Mesenchymal stem cell (in vitro differentiated cells and primary cell): ENCODE measurements at regions not wholly inside any gene's neighbourhood (a gene's known extent, or its start where the extent isn't known, plus 50 kb on each side); places are given as distances from the start of the nearest gene placed in this dataset.
A peak's percentile ranks its signal among the peaks of the same experiment; 100 is the strongest.

Experiments
- DNase-seq: peaks from one replicate; pipeline ENCODE4 v3.0.0-alpha.2; 2013
- H2AFZ ChIP-seq: one replicate; pipeline ENCODE4 v1.6.1; 2013; ENCODE audit warnings: low read depth, mild to moderate bottlenecking, control low read depth, inconsistent platforms, low read length, moderate library complexity
- H2AK5ac ChIP-seq: 2 replicates; pipeline ENCODE4 v1.6.1; 2013; ENCODE audit warnings: low read length, moderate library complexity, mild to moderate bottlenecking, inconsistent platforms; ENCODE audit not compliant: severe bottlenecking
- H2BK120ac ChIP-seq: one replicate; pipeline ENCODE4 v1.6.1; 2013; ENCODE audit warnings: low read depth, mild to moderate bottlenecking, inconsistent platforms, low read length, moderate library complexity
- H2BK12ac ChIP-seq, 2 experiments: one replicate each; pipeline ENCODE4 v1.6.1; 2013; ENCODE audit warnings: inconsistent platforms in 2 of 2, low read length in 2 of 2, mild to moderate bottlenecking in 2 of 2, moderate library complexity in 2 of 2, control low read depth in 1 of 2
- H2BK15ac ChIP-seq: one replicate; pipeline ENCODE4 v1.6.1; 2013; ENCODE audit warnings: mild to moderate bottlenecking, low read depth, inconsistent platforms; ENCODE audit not compliant: poor library complexity, severe bottlenecking
- H2BK5ac ChIP-seq: 2 replicates; pipeline ENCODE4 v1.6.1; 2013; ENCODE audit warnings: low read depth, mild to moderate bottlenecking, low read length, control low read depth, inconsistent platforms; ENCODE audit not compliant: poor library complexity, severe bottlenecking
- H3K14ac ChIP-seq, 2 experiments: one replicate each; pipeline ENCODE4 v1.6.1; 2013; ENCODE audit warnings: inconsistent platforms in 2 of 2, low read length in 2 of 2, control low read depth in 1 of 2, mild to moderate bottlenecking in 1 of 2, moderate library complexity in 1 of 2
- H3K18ac ChIP-seq, 2 experiments: one replicate each; pipeline ENCODE4 v1.6.1; 2013; ENCODE audit warnings: inconsistent platforms in 2 of 2, low read length in 2 of 2, control low read depth in 1 of 2, low read depth in 1 of 2, mild to moderate bottlenecking in 1 of 2
- H3K23ac ChIP-seq, 2 experiments: one replicate each; pipeline ENCODE4 v1.6.1; 2013; ENCODE audit warnings: inconsistent platforms in 2 of 2, low read length in 2 of 2, mild to moderate bottlenecking in 2 of 2, moderate library complexity in 2 of 2, control low read depth in 1 of 2
- H3K27ac ChIP-seq: 2 replicates; pipeline ENCODE4 v1.5.1; 2013; ENCODE audit warnings: mild to moderate bottlenecking, moderate library complexity, low read length, control low read depth, inconsistent platforms; ENCODE audit not compliant: poor library complexity, severe bottlenecking
- H3K27me3 ChIP-seq, 2 experiments: 2 replicates each; pipeline versions ENCODE4 v1.6.1 to v1.7.0; 2013; ENCODE audit warnings: low read length in 2 of 2, mild to moderate bottlenecking in 2 of 2, moderate library complexity in 2 of 2, control low read depth in 1 of 2, inconsistent platforms in 1 of 2; ENCODE audit not compliant: control insufficient read depth in 1 of 2, insufficient read depth in 1 of 2
- H3K36me3 ChIP-seq, 2 experiments: 2 replicates each; pipeline versions ENCODE4 v1.6.1 to v1.7.0; 2013; ENCODE audit warnings: low read length in 2 of 2, control low read depth in 1 of 2, inconsistent platforms in 1 of 2, low read depth in 1 of 2, mild to moderate bottlenecking in 1 of 2; ENCODE audit not compliant: insufficient read depth in 2 of 2, control insufficient read depth in 1 of 2
- H3K4ac ChIP-seq, 2 experiments: one replicate each; pipeline ENCODE4 v1.6.1; 2013; ENCODE audit warnings: inconsistent platforms in 2 of 2, low read length in 2 of 2, mild to moderate bottlenecking in 2 of 2, moderate library complexity in 2 of 2, control low read depth in 1 of 2, low read depth in 1 of 2
- H3K4me1 ChIP-seq: 2 replicates; pipeline ENCODE4 v1.6.1; 2013; ENCODE audit warnings: low read depth, low read length, control low read depth; ENCODE audit not compliant: control insufficient read depth, insufficient read depth
- H3K4me2 ChIP-seq: 2 replicates; pipeline ENCODE4 v1.6.1; 2013; ENCODE audit warnings: low read length, mild to moderate bottlenecking, inconsistent platforms; ENCODE audit not compliant: poor library complexity, severe bottlenecking
- H3K4me3 ChIP-seq, 2 experiments: 2 replicates each; pipeline versions ENCODE4 v1.5.1 to v1.7.0; 2013; ENCODE audit warnings: low read length in 2 of 2, mild to moderate bottlenecking in 2 of 2, control low read depth in 1 of 2, low read depth in 1 of 2; ENCODE audit not compliant: insufficient read depth in 1 of 2
- H3K79me1 ChIP-seq: replicated peaks from 2 replicates; pipeline ENCODE4 v1.6.1; 2013; ENCODE audit warnings: mild to moderate bottlenecking, control low read depth, low read length, inconsistent platforms; ENCODE audit not compliant: poor library complexity, severe bottlenecking
- H3K9ac ChIP-seq: 2 replicates; pipeline ENCODE4 v1.7.0; 2013; ENCODE audit warnings: mild to moderate bottlenecking, low read length, moderate library complexity
- H3K9me3 ChIP-seq: 2 replicates; pipeline ENCODE4 v1.7.0; 2013; ENCODE audit warnings: mild to moderate bottlenecking, low read length; ENCODE audit not compliant: control insufficient read depth
- H4K8ac ChIP-seq: one replicate; pipeline ENCODE4 v1.6.1; 2013; ENCODE audit warnings: inconsistent platforms, mild to moderate bottlenecking, low read length, moderate library complexity
- H4K91ac ChIP-seq: one replicate; pipeline ENCODE4 v1.6.1; 2013; ENCODE audit warnings: mild to moderate bottlenecking, low read length, inconsistent platforms
- WGBS: methylation state at CpG from one replicate; pipeline ENCODE4 v1.1.7; 2013; ENCODE audit warnings: mixed read lengths; 5-methylcytosine and 5-hydroxymethylcytosine counted together

GRCh38 chr7:71016401-71016800, 115.5 kb upstream of the GALNT17 start:
- Histone ChIP-seq H3K9ac (no peak overlapping the region), H3K4me2 (no peak overlapping the region), H2AFZ (no peak overlapping the region), H3K18ac (no peak overlapping the region), H3K4me1 (no peaks in the 10 kb centered on the region), H2AK5ac (no peak overlapping the region), H4K8ac (no peak overlapping the region), H2BK5ac (no peak overlapping the region), H3K79me1 (no peaks in the 10 kb centered on the region), H3K23ac (no peak overlapping the region), H3K36me3 (no peaks in the 10 kb centered on the region), H3K4ac (no peak overlapping the region), H3K14ac (no peak overlapping the region), H3K4me3 (no peak overlapping the region), H4K91ac (no peak overlapping the region), H2BK12ac (no peak overlapping the region), H3K27ac (no peak overlapping the region), H2BK15ac (no peak overlapping the region), H2BK120ac (no peak overlapping the region), H3K9me3 (no peaks in the 10 kb centered on the region), H3K27me3 (no peaks in the 10 kb centered on the region)
- no peak for DNase-seq
- WGBS = 66% methylated on average over 2 of the region's 2 CpGs

- H4K91ac ChIP-seq = no peak overlapping the region
- H3K9ac ChIP-seq = no peak overlapping the region
- H2BK15ac ChIP-seq = no peak overlapping the region
- no peak overlapping the region for H3K4ac ChIP-seq
- no peaks in the 10 kb centered on the region for H3K36me3 ChIP-seq
- H3K14ac ChIP-seq = no peak overlapping the region
- no peak overlapping the region for H2BK12ac ChIP-seq
- no peak overlapping the region for H2AK5ac ChIP-seq
- 89% methylated on average over 17 of the region's 17 CpGs for WGBS
- H3K4me1 ChIP-seq = no peaks in the 10 kb centered on the region
- H3K27ac ChIP-seq = no peak overlapping the region
- H3K18ac ChIP-seq = no peak overlapping the region
- no peak overlapping the region for H4K8ac ChIP-seq
- no peaks in the 10 kb centered on the region for H3K27me3 ChIP-seq
- no peak overlapping the region for H2AFZ ChIP-seq
- no peak overlapping the region for H2BK120ac ChIP-seq
- no peaks in the 10 kb centered on the region for H3K9me3 ChIP-seq
- H3K23ac ChIP-seq = no peak overlapping the region
- H3K4me2 ChIP-seq = no peak overlapping the region
- no peak for DNase-seq
- H2BK5ac ChIP-seq = no peak overlapping the region
- no peak overlapping the region for H3K4me3 ChIP-seq
- no peaks in the 10 kb centered on the region for H3K79me1 ChIP-seq
Measured at GRCh38 chr7:71017602-71018001, 114.3 kb upstream of the GALNT17 start.

- no peaks in the 10 kb centered on the region for H3K36me3 ChIP-seq
- no peak overlapping the region for H3K18ac ChIP-seq
- no peak overlapping the region for H4K8ac ChIP-seq
- H3K4me3 ChIP-seq = no peak overlapping the region
- no peak overlapping the region for H3K27ac ChIP-seq
- no peak overlapping the region for H2BK12ac ChIP-seq
- H3K4me2 ChIP-seq = no peak overlapping the region
- peak overlapping the region; percentile 28 for H3K9ac ChIP-seq
- no peak overlapping the region for H2BK5ac ChIP-seq
- WGBS = 83% methylated on average over 6 of the region's 7 CpGs
- no peaks in the 10 kb centered on the region for H3K79me1 ChIP-seq
- H2AK5ac ChIP-seq = no peak overlapping the region
- no peak overlapping the region for H2BK15ac ChIP-seq
- no peak for DNase-seq
- H3K23ac ChIP-seq = no peak overlapping the region
- H3K9me3 ChIP-seq = no peaks in the 10 kb centered on the region
- H3K27me3 ChIP-seq = no peaks in the 10 kb centered on the region
- H2BK120ac ChIP-seq = no peak overlapping the region
- H3K14ac ChIP-seq = no peak overlapping the region
- H2AFZ ChIP-seq = no peak overlapping the region
- no peak overlapping the region for H3K4ac ChIP-seq
- no peaks in the 10 kb centered on the region for H3K4me1 ChIP-seq
- no peak overlapping the region for H4K91ac ChIP-seq
Measured at GRCh38 chr7:71019706-71020105, 112.2 kb upstream of the GALNT17 start.

GRCh38 chr7:71021131-71021530, 110.8 kb upstream of the GALNT17 start:
- no peak overlapping the region for H3K4me2 ChIP-seq
- no peak overlapping the region for H4K8ac ChIP-seq
- H3K27ac ChIP-seq = no peak overlapping the region
- no peak overlapping the region for H2BK5ac ChIP-seq
- H2BK12ac ChIP-seq = no peak overlapping the region
- H3K4me3 ChIP-seq = no peak overlapping the region
- DNase-seq = no peak
- H3K36me3 ChIP-seq = no peaks in the 10 kb centered on the region
- no peak overlapping the region for H2BK120ac ChIP-seq
- H3K27me3 ChIP-seq = no peaks in the 10 kb centered on the region
- H3K79me1 ChIP-seq = no peaks in the 10 kb centered on the region
- WGBS = 75% methylated on average over 4 of the region's 4 CpGs
- no peak overlapping the region for H2AK5ac ChIP-seq
- no peak overlapping the region for H3K23ac ChIP-seq
- no peak overlapping the region for H3K18ac ChIP-seq
- H3K4ac ChIP-seq = no peak overlapping the region
- no peaks in the 10 kb centered on the region for H3K9me3 ChIP-seq
- H3K14ac ChIP-seq = no peak overlapping the region
- H2BK15ac ChIP-seq = no peak overlapping the region
- no peak overlapping the region for H2AFZ ChIP-seq
- no peak overlapping the region for H3K9ac ChIP-seq
- no peaks in the 10 kb centered on the region for H3K4me1 ChIP-seq
- H4K91ac ChIP-seq = no peak overlapping the region
